GM23338 (cell line): ENCODE measurements at regions not wholly inside any gene's neighbourhood (a gene's known extent, or its start where the extent isn't known, plus 50 kb on each side); places are given as distances from the start of the nearest gene placed in this dataset.

Experiments used
- ATAC-seq: fragments of 200-7000 bp; cut with Tn5 transposase; 3 replicates; pipeline ENCODE4 v1.9.1; 2020
- DNase-seq: peaks from one replicate; pipeline ENCODE4 v3.0.0-alpha.2; 2015; ENCODE audit warnings: low spot score
- H2AFZ ChIP-seq: fragments of 200-600 bp; sonication (generic); 2 replicates; pipeline ENCODE4 v1.8.0; 2016; ENCODE audit warnings: antibody characterized with exemption, mild to moderate bottlenecking, moderate library complexity
- H3F3A ChIP-seq: fragments of 200-600 bp; sonication (generic); replicated peaks from 2 replicates; pipeline ENCODE4 v1.8.0; 2017; ENCODE audit warnings: antibody characterized with exemption, mixed run types, low read depth
- H3K27ac ChIP-seq: fragments of 200-600 bp; sonication (generic); 2 replicates; pipeline ENCODE4 v1.6.1; 2016; ENCODE audit warnings: low read depth
- H3K27me3 ChIP-seq: fragments of 200-600 bp; sonication (generic); 2 replicates; pipeline ENCODE4 v1.8.0; 2016; ENCODE audit warnings: mild to moderate bottlenecking, mixed run types, moderate library complexity; ENCODE audit not compliant: insufficient read depth
- H3K36me3 ChIP-seq: fragments of 200-600 bp; sonication (generic); 2 replicates; pipeline ENCODE4 v1.8.0; 2016; ENCODE audit warnings: mild to moderate bottlenecking; ENCODE audit not compliant: insufficient read depth
- H3K4me1 ChIP-seq: fragments of 200-600 bp; sonication (generic); 2 replicates; pipeline ENCODE4 v1.8.0; 2016; ENCODE audit warnings: mild to moderate bottlenecking, moderate library complexity; ENCODE audit not compliant: insufficient read depth
- H3K4me2 ChIP-seq: fragments of 200-600 bp; sonication (generic); 2 replicates; pipeline ENCODE4 v1.7.1; 2017; ENCODE audit warnings: mixed run types
- H3K4me3 ChIP-seq: fragments of 200-600 bp; sonication (generic); 2 replicates; pipeline ENCODE4 v1.6.1; 2016; ENCODE audit warnings: mixed run types
- H3K79me2 ChIP-seq: fragments of 200-600 bp; sonication (generic); replicated peaks from 2 replicates; pipeline ENCODE4 v1.8.0; 2017; ENCODE audit warnings: mild to moderate bottlenecking; ENCODE audit not compliant: insufficient read depth
- H3K9me2 ChIP-seq: fragments of 200-600 bp; sonication (generic); 2 replicates; pipeline ENCODE4 v1.8.0; 2017; ENCODE audit not compliant: insufficient read depth
- H4K20me1 ChIP-seq: fragments of 200-600 bp; sonication (generic); replicated peaks from 2 replicates; pipeline ENCODE4 v1.8.0; 2017; ENCODE audit warnings: mild to moderate bottlenecking; ENCODE audit not compliant: insufficient read depth
- H3K27ac Mint-ChIP-seq: 2 replicates; pipeline ENCODE4 v1.8.0; 2020; ENCODE audit warnings: inconsistent platforms, mild to moderate bottlenecking, moderate library complexity, mixed read lengths
- H3K27me3 Mint-ChIP-seq: 3 replicates; pipeline ENCODE4 v1.8.0; 2022; ENCODE audit warnings: low read depth, mild to moderate bottlenecking, moderate library complexity, mixed read lengths, inconsistent platforms; ENCODE audit not compliant: insufficient read depth, poor library complexity
- H3K36me3 Mint-ChIP-seq: 3 replicates; pipeline ENCODE4 v1.8.0; 2021; ENCODE audit warnings: low read depth, mild to moderate bottlenecking, inconsistent platforms, moderate library complexity, mixed read lengths
- H3K4me1 Mint-ChIP-seq: 3 replicates; pipeline ENCODE4 v1.8.0; 2020; ENCODE audit warnings: mild to moderate bottlenecking, inconsistent platforms, mixed read lengths
- H3K4me3 Mint-ChIP-seq: 3 replicates; pipeline ENCODE4 v1.8.0; 2021; ENCODE audit warnings: moderate library complexity, mild to moderate bottlenecking, inconsistent platforms, mixed read lengths
- H3K9me3 Mint-ChIP-seq: 3 replicates; pipeline ENCODE4 v1.8.0; 2020; ENCODE audit warnings: moderate library complexity, mild to moderate bottlenecking, inconsistent platforms, mixed read lengths
- CREB1 ChIP-seq: fragments of 250-450 bp; sonication (Bioruptor Pico); IDR thresholded peaks from 2 replicates; pipeline ENCODE4 v1.5.0; 2020; ENCODE audit warnings: low read depth, mild to moderate bottlenecking, moderate library complexity
- CTCF ChIP-seq, 2 experiments: fragments of 200-600 bp in 1 of 2; sonication (generic) in 1 of 2; conservative IDR thresholded peaks; 2 replicates each; pipeline versions ENCODE4 v1.5.1 to v1.6.1; 2016 to 2017; ENCODE audit warnings: antibody characterized with exemption in 2 of 2, low read depth in 2 of 2, mild to moderate bottlenecking in 2 of 2, moderate library complexity in 1 of 2
- ETS1 ChIP-seq: IDR thresholded peaks from 2 replicates; pipeline ENCODE4 v1.6.1; 2016; ENCODE audit warnings: antibody characterized with exemption
- EZH2 ChIP-seq: fragments of 200-600 bp; sonication (generic); IDR thresholded peaks from one replicate; pipeline ENCODE4 v1.8.0; 2017; ENCODE audit warnings: antibody characterized with exemption, mild to moderate bottlenecking, low read depth; ENCODE audit not compliant: unreplicated experiment
- EZH2phosphoT487 ChIP-seq: fragments of 200-600 bp; sonication (generic); IDR thresholded peaks from one replicate; pipeline ENCODE4 v1.8.1; 2018; ENCODE audit warnings: antibody characterized with exemption; ENCODE audit not compliant: unreplicated experiment
- JUNB ChIP-seq: IDR thresholded peaks from one replicate; pipeline ENCODE4 v1.6.1; 2016; ENCODE audit warnings: antibody characterized with exemption; ENCODE audit not compliant: unreplicated experiment
- NANOG ChIP-seq: IDR thresholded peaks from 2 replicates; pipeline ENCODE4 v1.6.1; 2016; ENCODE audit warnings: antibody characterized with exemption, borderline replicate concordance
- POLR2AphosphoS5 ChIP-seq: IDR thresholded peaks from 2 replicates; pipeline ENCODE4 v1.6.1; 2016; ENCODE audit warnings: antibody characterized with exemption, low read depth
- REST ChIP-seq: IDR thresholded peaks from one replicate; pipeline ENCODE4 v1.6.1; 2018; ENCODE audit warnings: antibody characterized with exemption; ENCODE audit not compliant: unreplicated experiment
- STAT1 ChIP-seq: IDR thresholded peaks from one replicate; pipeline ENCODE4 v1.6.1; 2016; ENCODE audit warnings: antibody characterized with exemption; ENCODE audit not compliant: unreplicated experiment
- ZNF114 ChIP-seq: fragments of 250-450 bp; sonication (Bioruptor Pico); IDR thresholded peaks from 2 replicates; pipeline ENCODE4 v1.5.0; 2020; ENCODE audit warnings: mild to moderate bottlenecking, moderate library complexity
- ZNF331 ChIP-seq: fragments of 250-450 bp; sonication (Bioruptor Pico); IDR thresholded peaks from 2 replicates; pipeline ENCODE4 v1.5.0; 2020; ENCODE audit warnings: low read depth, mild to moderate bottlenecking, moderate library complexity
- ZNF462 ChIP-seq: fragments of 250-450 bp; sonication (Bioruptor Pico); IDR thresholded peaks from 2 replicates; pipeline ENCODE4 v1.5.0; 2020; ENCODE audit warnings: mild to moderate bottlenecking, moderate library complexity

- TF ChIP-seq CREB1 (CRISPR knock-in tag) (no peak), EZH2 (no peak), NANOG (no peak), REST (no peak), EZH2phosphoT487 (no peak), ETS1 (no peak), ZNF462 (CRISPR knock-in tag) (no peak), STAT1 (no peak), JUNB (no peak), CTCF (conservative IDR thresholded peaks at IDR 0.05; ENCODE audit: low read depth in 2 of 2) (no peak), POLR2AphosphoS5 (no peak), ZNF331 (CRISPR knock-in tag) (no peak), ZNF114 (CRISPR knock-in tag) (no peak)
- H2AFZ ChIP-seq, result no peak overlapping the region
- no peaks in the 10 kb centered on the region; the same call in 1 of the 2 replicates for H3K36me3 ChIP-seq
These were observed 292.6 kb downstream of the TDRD3 start for GRCh38 chr13:60689571-60689970.

More at GRCh38 chr13:60689571-60689970, 292.6 kb downstream of the TDRD3 start:
- H3K79me2 ChIP-seq, result no peaks in the 10 kb centered on the region
- H3K4me3 ChIP-seq, result no peak overlapping the region
- no peaks in the 10 kb centered on the region for H3F3A ChIP-seq
- H3K4me1 ChIP-seq, result no peaks in the 10 kb centered on the region
- Mint-ChIP-seq H3K27me3 (no peaks in the 10 kb centered on the region), H3K9me3 (no peaks in the 10 kb centered on the region; the same call in 2 of the 3 replicates), H3K4me1 (no peaks in the 10 kb centered on the region), H3K27ac (no peak overlapping the region), H3K36me3 (no peaks in the 10 kb centered on the region), H3K4me3 (no peak overlapping the region)
- DNase-seq (no peak), ATAC-seq (no peak)
- no peak overlapping the region for H3K27ac ChIP-seq
- H4K20me1 ChIP-seq, result no peaks in the 10 kb centered on the region
- H3K4me2 ChIP-seq, result no peak overlapping the region
- H3K27me3 ChIP-seq, result no peaks in the 10 kb centered on the region
- peaks cover 4% of the 10 kb centered on the region; the same call in 1 of the 2 replicates for H3K9me2 ChIP-seq
